ENCODE measurements at regions not wholly inside any gene's neighbourhood (a gene's known extent, or its start where the extent isn't known, plus 50 kb on each side); places are given as distances from the start of the nearest gene placed in this dataset.

- no peaks in the 10 kb centered on the region for H3K9me3 ChIP-seq (ENCODE audit: low read depth)
- in situ Hi-C loops (cut with MboI), result no loop called here
- H3K4me1 ChIP-seq (ENCODE audit: insufficient read depth), result peaks cover 13% of the 10 kb centered on the region
- H3K4me2 ChIP-seq (ENCODE audit: unreplicated experiment), result no peak overlapping the region
- H3K9me2 ChIP-seq (ENCODE audit: insufficient read depth), result no peaks in the 10 kb centered on the region
- no peaks in the 10 kb centered on the region for H3K79me2 ChIP-seq (ENCODE audit: insufficient read depth)
- no peaks in the 10 kb centered on the region for H3K36me3 ChIP-seq (ENCODE audit: low read depth)
- H3K9ac ChIP-seq, result no peak overlapping the region
- 65 to 66% methylated on average over 4 of the region's 4 CpGs for WGBS, 2 experiments (ENCODE audit: low coverage in 1 of 2, low lambda C conversion rate in 2 of 2, missing lambda C conversion rate in 2 of 2)
- TF ChIP-seq EZH2phosphoT487 (IDR thresholded peaks at IDR 0.05; ENCODE audit: insufficient read depth, low read depth) (no peak), EZH2 (IDR thresholded peaks at IDR 0.05; ENCODE audit: insufficient read depth, poor library complexity, severe bottlenecking) (no peak)
- peak; percentile 29 for DNase-seq
- H3K4me3 ChIP-seq, result no peak overlapping the region
- H2AFZ ChIP-seq, result no peak overlapping the region
- H3K27ac ChIP-seq, result no peak overlapping the region
- peaks cover 25% of the 10 kb centered on the region for H3F3A ChIP-seq (ENCODE audit: insufficient read depth)
- no peaks in the 10 kb centered on the region for H3K27me3 ChIP-seq (replicated peaks; ENCODE audit: insufficient read depth)
- H4K20me1 ChIP-seq (ENCODE audit: insufficient read depth), result no peaks in the 10 kb centered on the region
Measured at GRCh38 chr3:126269354-126269753, 87.9 kb downstream of the KLF15 start.

- 88 to 90% methylated on average over 3 of the region's 3 CpGs for WGBS, 2 experiments (ENCODE audit: low coverage in 1 of 2, low lambda C conversion rate in 2 of 2, missing lambda C conversion rate in 2 of 2)
Measured at GRCh38 chr3:126268866-126269265, 88.3 kb downstream of the KLF15 start.

GRCh38 chr3:126267976-126268615, 87.7 kb upstream of the ALDH1L1 start:
- 65 to 69% methylated on average over 15 of the region's 15 CpGs for WGBS, 2 experiments (ENCODE audit: low coverage in 1 of 2, low lambda C conversion rate in 2 of 2, missing lambda C conversion rate in 2 of 2)
- peak overlapping the region; percentile 61 for H3K4me2 ChIP-seq (ENCODE audit: unreplicated experiment)
- no peaks in the 10 kb centered on the region for H3K27me3 ChIP-seq (replicated peaks; ENCODE audit: insufficient read depth)
- H2AFZ ChIP-seq, result peak overlapping the region; percentile 80
- H3F3A ChIP-seq (ENCODE audit: insufficient read depth), result peaks cover 25% of the 10 kb centered on the region
- H3K9ac ChIP-seq, result peak overlapping the region; percentile 76
- no peaks in the 10 kb centered on the region for H3K36me3 ChIP-seq (ENCODE audit: low read depth)
- peaks cover 13% of the 10 kb centered on the region for H3K4me1 ChIP-seq (ENCODE audit: insufficient read depth)
- TF ChIP-seq EZH2 (IDR thresholded peaks at IDR 0.05; ENCODE audit: insufficient read depth, poor library complexity, severe bottlenecking), result no peak
- TF ChIP-seq EZH2phosphoT487 (IDR thresholded peaks at IDR 0.05; ENCODE audit: insufficient read depth, low read depth), result no peak
- H3K4me3 ChIP-seq, result peak overlapping the region; percentile 63; the same call in 1 of the 2 replicates
- H4K20me1 ChIP-seq (ENCODE audit: insufficient read depth), result no peaks in the 10 kb centered on the region
- no peaks in the 10 kb centered on the region for H3K9me2 ChIP-seq (ENCODE audit: insufficient read depth)
- H3K27ac ChIP-seq, result peak overlapping the region; percentile 78
- no peaks in the 10 kb centered on the region for H3K79me2 ChIP-seq (ENCODE audit: insufficient read depth)
- in situ Hi-C loops (cut with MboI), result no loop called here
- no peaks in the 10 kb centered on the region for H3K9me3 ChIP-seq (ENCODE audit: low read depth)
- no peak for DNase-seq

More at GRCh38 chr3:126268866-126269265, 88.3 kb downstream of the KLF15 start:
- no peak for DNase-seq
- in situ Hi-C loops (cut with MboI), result no loop called here
- Histone ChIP-seq H4K20me1 (ENCODE audit: insufficient read depth) (no peaks in the 10 kb centered on the region), H3K4me2 (ENCODE audit: unreplicated experiment) (no peak overlapping the region), H2AFZ (no peak overlapping the region), H3K4me3 (no peak overlapping the region), H3K79me2 (ENCODE audit: insufficient read depth) (no peaks in the 10 kb centered on the region), H3K9ac (no peak overlapping the region), H3F3A (ENCODE audit: insufficient read depth) (peaks cover 25% of the 10 kb centered on the region), H3K9me2 (ENCODE audit: insufficient read depth) (no peaks in the 10 kb centered on the region), H3K36me3 (ENCODE audit: low read depth) (no peaks in the 10 kb centered on the region), H3K4me1 (ENCODE audit: insufficient read depth) (peaks cover 13% of the 10 kb centered on the region), H3K27me3 (replicated peaks; ENCODE audit: insufficient read depth) (no peaks in the 10 kb centered on the region), H3K9me3 (ENCODE audit: low read depth) (no peaks in the 10 kb centered on the region), H3K27ac (no peak overlapping the region)
- TF ChIP-seq EZH2 (IDR thresholded peaks at IDR 0.05; ENCODE audit: insufficient read depth, poor library complexity, severe bottlenecking), result no peak

GRCh38 chr3:126267169-126267975, 87.0 kb upstream of the ALDH1L1 start:
- DNase-seq, result peak; percentile 90

More at GRCh38 chr3:126267169-126267975, 87.0 kb upstream of the ALDH1L1 start:
- no peaks in the 10 kb centered on the region for H3K9me3 ChIP-seq (ENCODE audit: low read depth)
- H3F3A ChIP-seq (ENCODE audit: insufficient read depth), result peaks cover 25% of the 10 kb centered on the region
- H3K4me3 ChIP-seq, result peak overlapping the region; percentile 63
- H2AFZ ChIP-seq, result peak overlapping the region; percentile 80
- H3K36me3 ChIP-seq (ENCODE audit: low read depth), result no peaks in the 10 kb centered on the region
- peak overlapping the region; percentile 61 for H3K4me2 ChIP-seq (ENCODE audit: unreplicated experiment)
- in situ Hi-C loops (cut with MboI), result no loop called here
- WGBS, 2 experiments (ENCODE audit: low coverage in 1 of 2, low lambda C conversion rate in 2 of 2, missing lambda C conversion rate in 2 of 2), result 3 to 4% methylated on average over 50 to 56 of the region's 62 CpGs
- TF ChIP-seq EZH2phosphoT487 (IDR thresholded peaks at IDR 0.05; ENCODE audit: insufficient read depth, low read depth) (no peak), EZH2 (IDR thresholded peaks at IDR 0.05; ENCODE audit: insufficient read depth, poor library complexity, severe bottlenecking) (no peak)
- H3K27ac ChIP-seq, result peak overlapping the region; percentile 78
- no peaks in the 10 kb centered on the region for H3K9me2 ChIP-seq (ENCODE audit: insufficient read depth)
- peak overlapping the region; percentile 76 for H3K9ac ChIP-seq
- H3K4me1 ChIP-seq (ENCODE audit: insufficient read depth), result peaks cover 13% of the 10 kb centered on the region
- no peaks in the 10 kb centered on the region for H4K20me1 ChIP-seq (ENCODE audit: insufficient read depth)
- no peaks in the 10 kb centered on the region for H3K79me2 ChIP-seq (ENCODE audit: insufficient read depth)
- H3K27me3 ChIP-seq (replicated peaks; ENCODE audit: insufficient read depth), result no peaks in the 10 kb centered on the region

Data from GM23248 (cell line).